DMS114 treated with DMSO at 0.1 percent for 48 hours (cell line): ENCODE measurements at regions not wholly inside any gene's neighbourhood (a gene's known extent, or its start where the extent isn't known, plus 50 kb on each side); places are given as distances from the start of the nearest gene placed in this dataset.
"Not testable (repeated sequence)": the region's sequence is repeated elsewhere in the genome, so short reads cannot be mapped to it uniquely, and the experiment has no call there.

Experiments
- DNase-seq: peaks from one replicate; lab custom pipeline; 2025; ENCODE audit not compliant: unreplicated experiment; lab: John Stamatoyannopoulos, UW

- not testable (repeated sequence) for DNase-seq
Observed at GRCh38 chr11:112673401-112673800, 287.8 kb upstream of the NCAM1 start.

- DNase-seq, result no peak
Observed at GRCh38 chr11:112685111-112685510, 276.1 kb upstream of the NCAM1 start.

- no peak for DNase-seq
Observed at GRCh38 chr11:112689851-112690250, 271.4 kb upstream of the NCAM1 start.

- no peak for DNase-seq
Observed at GRCh38 chr11:112693781-112694180, 267.4 kb upstream of the NCAM1 start.

- no peak for DNase-seq
Observed at GRCh38 chr11:112694245-112694644, 267.0 kb upstream of the NCAM1 start.

GRCh38 chr11:112694813-112695212 is 266.4 kb upstream of the NCAM1 start:
- no peak for DNase-seq

GRCh38 chr11:112697391-112698178 is 263.6 kb upstream of the NCAM1 start:
- DNase-seq, result no peak

GRCh38 chr11:112705148-112705547 is 256.1 kb upstream of the NCAM1 start:
- DNase-seq, result no peak

- DNase-seq, result no peak
Observed at GRCh38 chr11:112706863-112707262, 254.4 kb upstream of the NCAM1 start.

- not testable (repeated sequence) for DNase-seq
Observed at GRCh38 chr11:112714340-112714739, 246.9 kb upstream of the NCAM1 start.

- no peak for DNase-seq
Observed at GRCh38 chr11:112715056-112715455, 246.2 kb upstream of the NCAM1 start.

- DNase-seq, result no peak
Observed at GRCh38 chr11:112718483-112718882, 242.7 kb upstream of the NCAM1 start.

- DNase-seq, result no peak
Observed at GRCh38 chr11:112719736-112720525, 241.3 kb upstream of the NCAM1 start.

- no peak for DNase-seq
Observed at GRCh38 chr11:112722148-112722547, 239.1 kb upstream of the NCAM1 start.

GRCh38 chr11:112722876-112723275 is 238.3 kb upstream of the NCAM1 start:
- DNase-seq, result no peak

GRCh38 chr11:112723676-112724495 is 237.3 kb upstream of the NCAM1 start:
- no peak for DNase-seq

- no peak for DNase-seq
Observed at GRCh38 chr11:112724496-112724790, 236.8 kb upstream of the NCAM1 start.

GRCh38 chr11:112725636-112726035 is 235.6 kb upstream of the NCAM1 start:
- no peak for DNase-seq

GRCh38 chr11:112727341-112727841 is 233.8 kb upstream of the NCAM1 start:
- no peak for DNase-seq

- DNase-seq, result no peak
Observed at GRCh38 chr11:112728288-112728687, 232.9 kb upstream of the NCAM1 start.

GRCh38 chr11:112728716-112729115 is 232.5 kb upstream of the NCAM1 start:
- no peak for DNase-seq
